Right atrium auricular region (tissue), 2 donors: ENCODE measurements at regions not wholly inside any gene's neighbourhood (a gene's known extent, or its start where the extent isn't known, plus 50 kb on each side); places are given as distances from the start of the nearest gene placed in this dataset.

Experiments used
- DNase-seq: peaks from one replicate; pipeline ENCODE4 v3.0.0-alpha.2; 2019; ENCODE audit warnings: low spot score
- H3K27ac ChIP-seq, 2 donors: fragments of 200-600 bp; sonication (generic); 1 replicate in 1 of 2; 2 replicates in 1 of 2; pipeline ENCODE4 v1.5.1; 2016 to 2019
- H3K27me3 ChIP-seq, 2 donors: fragments of 200-600 bp; sonication (generic); one replicate each; pipeline versions ENCODE4 v1.5.1 to v1.6.0; 2017 to 2019
- H3K36me3 ChIP-seq: fragments of 200-600 bp; sonication (generic); one replicate; pipeline ENCODE4 v1.5.1; 2016
- H3K4me1 ChIP-seq, 2 donors: fragments of 200-600 bp; sonication (generic); one replicate each; pipeline versions ENCODE4 v1.5.1 to v1.6.0; 2017 to 2019
- H3K4me3 ChIP-seq, 2 donors: fragments of 200-600 bp; sonication (generic); 1 replicate in 1 of 2; 2 replicates in 1 of 2; pipeline ENCODE4 v1.5.1; 2017 to 2019; ENCODE audit warnings: mild to moderate bottlenecking in 1 of 2, moderate library complexity in 1 of 2
- H3K9me3 ChIP-seq, 2 donors: fragments of 200-600 bp; sonication (generic); one replicate each; pipeline ENCODE4 v1.5.1; 2019
- TF ChIP-seq, protein P1 (sequence below), 2 donors: fragments of 200-600 bp; sonication (generic); IDR thresholded peaks; one replicate each; pipeline ENCODE4 v1.5.1; 2019; ENCODE audit warnings: antibody characterized with exemption in 2 of 2

GRCh38 chr17:21814776-21815175, 122.5 kb downstream of the KCNJ18 start:
- Histone ChIP-seq H3K4me3 (no peak overlapping the region), H3K4me1 (no peaks in the 10 kb centered on the region), H3K27ac (no peak overlapping the region), H3K36me3 (no peaks in the 10 kb centered on the region), H3K9me3 (no peaks in the 10 kb centered on the region), H3K27me3 (no peaks in the 10 kb centered on the region)
- TF ChIP-seq, protein P1, sequence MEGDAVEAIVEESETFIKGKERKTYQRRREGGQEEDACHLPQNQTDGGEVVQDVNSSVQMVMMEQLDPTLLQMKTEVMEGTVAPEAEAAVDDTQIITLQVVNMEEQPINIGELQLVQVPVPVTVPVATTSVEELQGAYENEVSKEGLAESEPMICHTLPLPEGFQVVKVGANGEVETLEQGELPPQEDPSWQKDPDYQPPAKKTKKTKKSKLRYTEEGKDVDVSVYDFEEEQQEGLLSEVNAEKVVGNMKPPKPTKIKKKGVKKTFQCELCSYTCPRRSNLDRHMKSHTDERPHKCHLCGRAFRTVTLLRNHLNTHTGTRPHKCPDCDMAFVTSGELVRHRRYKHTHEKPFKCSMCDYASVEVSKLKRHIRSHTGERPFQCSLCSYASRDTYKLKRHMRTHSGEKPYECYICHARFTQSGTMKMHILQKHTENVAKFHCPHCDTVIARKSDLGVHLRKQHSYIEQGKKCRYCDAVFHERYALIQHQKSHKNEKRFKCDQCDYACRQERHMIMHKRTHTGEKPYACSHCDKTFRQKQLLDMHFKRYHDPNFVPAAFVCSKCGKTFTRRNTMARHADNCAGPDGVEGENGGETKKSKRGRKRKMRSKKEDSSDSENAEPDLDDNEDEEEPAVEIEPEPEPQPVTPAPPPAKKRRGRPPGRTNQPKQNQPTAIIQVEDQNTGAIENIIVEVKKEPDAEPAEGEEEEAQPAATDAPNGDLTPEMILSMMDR (IDR thresholded peaks at IDR 0.05) = no peak
- DNase-seq = no peak

DNA sequence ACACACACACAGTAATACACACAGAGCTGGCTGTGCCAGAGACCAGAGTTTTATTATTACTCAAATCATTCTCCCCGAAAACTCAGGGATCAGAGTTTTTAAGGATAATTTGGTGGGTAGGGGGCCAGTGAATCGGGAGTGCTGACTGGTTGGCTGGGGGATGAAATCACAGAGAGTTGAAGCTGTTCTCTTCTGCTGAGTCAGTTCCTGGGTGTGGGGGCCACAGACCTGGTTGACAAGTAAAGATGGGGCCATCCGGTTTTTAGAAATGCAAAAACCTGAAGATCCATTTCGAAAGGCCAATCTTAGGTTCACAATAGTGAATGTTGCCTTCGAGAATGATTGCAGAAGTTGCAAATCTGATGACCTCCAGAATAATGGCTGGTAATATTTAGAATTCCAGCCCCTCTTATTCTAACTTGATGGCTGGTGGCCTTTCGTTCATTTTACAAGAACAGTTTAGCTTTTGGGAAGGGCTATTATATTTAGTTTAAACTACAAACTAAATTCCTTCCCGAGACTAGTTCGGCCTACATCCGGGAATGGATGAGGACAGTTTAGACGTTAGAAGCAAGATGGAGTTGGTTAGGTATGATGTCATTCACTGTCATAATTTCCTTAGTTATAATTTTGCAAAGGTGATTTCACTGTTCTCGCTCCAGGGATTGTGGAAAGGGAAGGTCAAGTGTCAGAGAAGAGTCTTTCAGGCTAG, 123.2 kb downstream of the KCNJ18 start:
- no peaks in the 10 kb centered on the region for H3K27me3 ChIP-seq
- no peaks in the 10 kb centered on the region for H3K9me3 ChIP-seq
- H3K4me1 ChIP-seq = no peaks in the 10 kb centered on the region
- H3K27ac ChIP-seq = no peak overlapping the region
- H3K4me3 ChIP-seq = no peak overlapping the region
- H3K36me3 ChIP-seq = no peaks in the 10 kb centered on the region
- no peak for DNase-seq
- TF ChIP-seq, protein P1 (IDR thresholded peaks at IDR 0.05) = no peak

GRCh38 chr17:21816592-21817567, 124.6 kb downstream of the KCNJ18 start:
- no peak overlapping the region for H3K4me3 ChIP-seq
- no peaks in the 10 kb centered on the region for H3K9me3 ChIP-seq
- DNase-seq = no peak
- no peak overlapping the region for H3K27ac ChIP-seq
- no peaks in the 10 kb centered on the region for H3K27me3 ChIP-seq
- TF ChIP-seq, protein P1 (IDR thresholded peaks at IDR 0.05) = no peak
- H3K36me3 ChIP-seq = no peaks in the 10 kb centered on the region
- H3K4me1 ChIP-seq = no peaks in the 10 kb centered on the region

GRCh38 chr17:21817791-21818364, 125.6 kb downstream of the KCNJ18 start:
- no peaks in the 10 kb centered on the region for H3K27me3 ChIP-seq
- no peak overlapping the region for H3K27ac ChIP-seq
- H3K9me3 ChIP-seq = no peaks in the 10 kb centered on the region
- H3K4me3 ChIP-seq = no peak overlapping the region
- H3K4me1 ChIP-seq = no peaks in the 10 kb centered on the region
- TF ChIP-seq, protein P1 (IDR thresholded peaks at IDR 0.05) = no peak
- no peak for DNase-seq
- no peaks in the 10 kb centered on the region for H3K36me3 ChIP-seq

DNA sequence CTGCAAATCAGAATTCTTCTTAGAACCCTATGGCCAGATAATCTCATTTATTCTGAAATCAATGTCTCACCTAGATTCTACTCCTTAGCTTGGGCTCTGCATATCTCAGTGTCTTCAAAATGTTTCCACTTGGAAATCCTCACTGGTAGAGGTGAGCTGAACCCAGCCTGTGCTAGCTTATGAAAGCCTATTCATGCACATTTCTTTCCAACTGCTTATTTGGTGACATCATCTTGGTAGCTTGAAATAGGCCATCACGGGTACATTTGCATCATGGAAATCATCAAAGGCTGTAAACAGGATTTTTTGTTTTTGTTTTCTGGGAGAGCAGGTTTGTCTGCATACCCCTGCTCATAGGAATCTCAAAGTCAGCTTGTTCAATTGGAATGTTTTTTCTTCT, 130.8 kb downstream of the KCNJ18 start:
- H3K27me3 ChIP-seq = no peaks in the 10 kb centered on the region
- H3K36me3 ChIP-seq = no peaks in the 10 kb centered on the region
- H3K4me3 ChIP-seq = no peak overlapping the region
- H3K9me3 ChIP-seq = no peaks in the 10 kb centered on the region
- TF ChIP-seq, protein P1 (IDR thresholded peaks at IDR 0.05) = no peak
- H3K4me1 ChIP-seq = no peaks in the 10 kb centered on the region
- H3K27ac ChIP-seq = no peak overlapping the region
- DNase-seq = no peak
